Epidermal melanocyte (primary cell): ENCODE measurements at regions not wholly inside any gene's neighbourhood (a gene's known extent, or its start where the extent isn't known, plus 50 kb on each side); places are given as distances from the start of the nearest gene placed in this dataset.
"Not testable (repeated sequence)": the region's sequence is repeated elsewhere in the genome, so short reads cannot be mapped to it uniquely, and the experiment has no call there.

Experiments used
- DNase-seq: peaks from one replicate; pipeline ENCODE4 v3.0.0; 2011; ENCODE audit warnings: low spot score; ENCODE audit not compliant: insufficient read length

DNA sequence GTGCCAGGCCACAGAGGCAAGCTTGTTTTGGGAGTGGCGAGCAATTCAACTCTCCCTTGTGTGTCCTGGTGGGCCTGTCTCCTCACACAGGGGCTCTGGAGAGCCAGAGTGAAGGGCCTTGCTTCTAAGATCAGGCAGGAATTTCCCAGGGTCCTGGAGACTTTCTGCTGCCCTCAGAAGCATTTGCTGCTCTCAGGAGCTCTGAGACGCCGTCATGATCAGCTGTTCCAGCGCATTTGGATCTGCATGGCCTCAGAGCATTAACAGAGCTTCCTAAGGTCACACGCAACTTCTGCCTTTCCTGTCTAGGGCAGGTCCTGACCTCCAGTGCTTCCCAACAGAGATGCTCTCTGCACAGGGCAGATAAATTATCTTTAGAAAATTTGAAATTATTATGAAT is 52.2 kb upstream of the C10orf90 start:
- no peak for DNase-seq

DNA sequence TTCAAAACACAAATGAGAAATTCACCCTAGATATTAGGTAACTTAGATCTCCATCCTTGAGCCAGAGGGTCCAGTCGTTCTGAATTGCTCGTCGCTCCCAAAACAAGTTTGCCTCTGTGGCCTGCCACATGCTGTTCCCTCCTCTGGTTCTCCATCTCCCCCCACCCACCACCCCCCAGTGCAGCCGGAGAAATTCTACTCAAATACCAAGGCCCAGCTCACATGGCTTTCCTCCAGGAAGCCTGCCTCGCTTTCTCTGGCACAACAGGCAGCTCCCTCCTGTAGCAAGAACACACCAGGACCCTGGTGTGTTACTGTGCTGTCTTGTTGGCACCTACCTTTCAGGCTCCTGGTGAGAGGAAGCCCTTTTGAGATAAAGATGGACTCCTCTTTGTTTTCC is 52.7 kb upstream of the C10orf90 start:
- DNase-seq = no peak

DNA sequence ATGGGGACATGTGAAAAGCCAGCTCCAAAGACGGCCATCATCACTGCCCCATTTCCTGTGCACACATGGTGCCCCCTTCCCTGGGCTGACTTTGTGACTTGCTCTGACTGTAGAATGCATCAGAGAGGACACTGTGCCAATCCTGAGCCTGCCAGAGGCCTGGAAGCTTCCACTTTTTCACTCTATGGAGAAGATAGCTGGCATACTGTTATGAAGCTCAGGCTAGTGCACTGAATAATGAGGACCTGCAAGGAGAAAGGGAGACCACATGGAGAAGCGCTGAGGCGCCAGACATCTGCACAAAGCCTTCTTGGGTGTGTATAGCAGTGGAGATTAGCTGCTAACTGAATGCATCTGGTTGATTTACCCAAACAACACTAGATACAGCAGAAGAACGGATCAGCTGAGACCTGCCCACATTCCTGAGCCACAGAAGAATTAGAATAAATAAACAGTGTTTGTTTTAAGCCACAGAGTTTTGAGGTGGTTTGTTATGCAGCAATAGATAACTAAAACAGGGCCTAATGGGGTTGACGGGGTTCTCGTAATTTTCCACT is 58.9 kb upstream of the C10orf90 start:
- DNase-seq = no peak

DNA sequence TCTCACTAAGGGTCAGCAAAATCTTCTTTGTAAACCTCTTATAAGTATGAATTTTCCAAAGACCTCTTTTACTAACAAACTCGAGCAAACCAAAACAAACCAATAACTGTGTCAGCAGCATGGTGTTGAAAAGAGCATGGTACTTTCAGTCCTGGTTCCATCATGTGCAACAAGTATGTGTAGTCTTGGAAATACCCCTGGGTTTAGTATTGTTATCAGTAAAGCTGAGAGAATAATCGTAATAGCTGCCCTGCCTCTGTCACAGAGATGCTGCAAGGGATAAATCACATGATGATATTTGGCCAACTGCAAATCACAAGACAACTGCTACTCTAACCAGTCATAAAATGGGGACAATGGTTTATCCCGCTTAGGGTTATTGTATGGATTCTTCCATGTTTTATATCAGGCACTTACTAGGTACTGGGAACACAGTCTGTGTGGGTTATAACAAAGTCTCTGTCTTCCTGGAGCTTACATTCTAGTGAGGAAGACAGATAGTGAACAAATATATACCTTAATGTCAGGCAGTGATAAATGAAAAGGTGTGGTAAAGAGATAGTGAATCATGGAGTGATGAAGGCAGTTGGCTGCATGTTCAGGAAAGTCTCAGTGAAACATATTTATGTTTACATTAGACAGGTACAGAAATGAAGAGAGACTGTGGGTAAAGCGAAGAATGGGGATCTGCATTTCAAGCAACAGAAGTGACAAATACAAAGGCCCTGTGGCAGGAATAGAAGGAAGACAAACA is 60.5 kb upstream of the C10orf90 start:
- no peak for DNase-seq

DNA sequence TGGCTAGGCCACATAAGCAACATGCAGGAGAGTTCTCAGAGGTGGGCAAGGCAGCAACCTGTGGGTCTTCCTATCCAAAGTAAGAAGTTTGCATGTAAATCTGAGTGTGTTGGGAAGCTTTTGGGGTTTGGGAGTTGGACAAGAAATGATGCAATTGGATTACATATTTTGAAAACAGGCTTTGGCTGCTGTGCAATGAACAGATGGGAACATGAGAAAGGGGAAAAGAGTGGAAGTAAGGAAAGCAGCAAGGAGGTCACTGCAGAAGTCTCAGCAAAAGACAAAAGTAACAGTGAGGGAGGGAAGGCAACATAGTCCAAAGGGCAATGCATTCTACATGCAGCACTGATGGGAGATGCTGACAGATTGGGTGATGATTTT is 61.1 kb upstream of the C10orf90 start:
- DNase-seq = no peak

DNA sequence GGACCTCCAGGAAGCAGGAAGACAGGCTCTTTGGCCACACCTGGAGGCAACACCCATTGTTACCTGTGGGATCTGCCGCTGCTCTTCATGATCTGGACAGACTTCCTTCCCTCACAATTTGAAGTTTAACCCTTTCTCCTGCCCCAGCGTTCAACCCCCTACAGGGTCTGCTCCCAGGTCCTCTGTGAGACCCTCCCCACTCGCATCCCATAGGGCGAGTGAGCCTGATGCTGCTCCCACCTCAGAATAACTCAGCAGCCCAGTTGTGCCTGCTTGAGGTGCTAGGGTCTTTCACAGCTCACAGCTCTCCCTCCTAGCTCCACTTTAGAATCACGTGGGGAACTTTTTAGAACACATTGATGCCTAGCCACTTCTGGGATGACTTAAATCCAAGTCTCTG is 61.8 kb upstream of the C10orf90 start:
- no peak for DNase-seq

DNA sequence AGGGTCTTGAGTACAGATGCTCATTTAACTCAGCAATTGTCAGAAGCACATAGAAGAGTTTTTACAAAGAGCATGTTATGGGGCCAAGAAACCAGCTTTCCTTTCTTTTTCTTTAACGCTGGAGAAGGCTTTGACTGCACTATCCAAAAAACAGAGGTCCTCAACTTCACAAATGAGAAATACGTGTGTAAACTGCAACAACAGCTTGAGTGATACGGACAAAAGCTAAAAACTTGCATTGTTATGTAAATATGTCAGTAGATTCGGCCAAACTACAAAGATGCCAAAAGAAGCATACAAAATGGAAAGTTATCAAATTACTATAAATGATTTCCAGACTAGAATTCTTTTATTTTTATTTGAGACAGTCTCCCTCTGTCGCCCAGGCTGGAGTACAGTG is 62.4 kb upstream of the C10orf90 start:
- DNase-seq = no peak

DNA sequence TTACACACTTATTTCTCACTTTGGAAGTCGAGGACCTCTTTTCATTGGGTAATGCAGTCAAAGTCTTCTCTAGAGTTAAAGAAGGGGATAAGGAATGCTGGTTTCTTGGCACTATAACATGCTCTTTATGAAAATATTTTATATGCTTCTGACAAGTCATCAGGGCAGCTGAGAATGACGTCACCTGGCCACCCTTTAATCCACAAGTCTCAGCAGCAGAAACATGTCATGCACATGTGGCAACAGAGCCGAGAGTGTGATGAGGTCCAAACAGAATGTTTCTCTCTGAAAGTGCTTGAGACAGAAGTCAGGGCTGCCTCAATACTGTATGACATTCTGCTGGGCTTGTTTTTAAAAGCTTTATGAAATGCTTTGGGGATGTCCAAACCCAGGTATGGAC is 63.5 kb upstream of the C10orf90 start:
- DNase-seq = no peak

DNA sequence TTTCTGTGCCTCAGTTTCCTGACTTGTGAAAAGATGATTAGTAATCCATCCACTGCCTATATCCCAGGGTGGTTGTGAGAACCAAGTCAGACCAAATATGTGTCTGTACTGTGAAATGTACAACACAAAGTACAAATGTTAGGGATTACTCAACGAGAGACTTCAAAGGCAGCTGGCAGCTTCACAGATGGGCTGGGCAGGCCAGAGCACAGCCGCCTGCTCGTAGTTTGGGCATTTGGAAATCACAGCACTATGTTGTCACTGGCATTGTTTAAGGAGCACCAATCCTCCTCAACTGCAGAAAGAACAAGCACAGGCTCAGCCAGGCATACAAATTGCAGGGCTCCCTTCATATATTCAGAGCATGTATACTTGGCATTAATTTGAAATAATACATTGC is 64.5 kb upstream of the C10orf90 start:
- DNase-seq = no peak

DNA sequence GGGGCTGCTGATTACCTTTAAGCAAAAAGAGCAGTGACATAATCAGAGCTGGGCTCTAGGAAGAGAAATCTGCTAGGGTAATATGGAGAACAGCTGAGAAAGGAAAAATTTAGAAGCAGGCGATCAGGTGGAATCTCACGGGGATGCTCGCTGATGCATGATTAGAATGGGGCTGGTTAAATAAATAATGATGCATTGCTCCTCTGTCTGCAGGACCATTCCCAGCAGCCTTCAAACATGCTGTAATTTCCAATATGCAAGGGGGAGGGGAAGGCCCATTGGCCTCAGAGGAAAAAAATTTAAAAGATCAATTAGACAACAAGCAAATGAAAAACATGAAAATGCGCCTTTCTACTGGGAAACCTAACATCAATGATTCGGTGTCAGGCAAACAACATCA is 65.6 kb upstream of the C10orf90 start:
- DNase-seq = no peak

DNA sequence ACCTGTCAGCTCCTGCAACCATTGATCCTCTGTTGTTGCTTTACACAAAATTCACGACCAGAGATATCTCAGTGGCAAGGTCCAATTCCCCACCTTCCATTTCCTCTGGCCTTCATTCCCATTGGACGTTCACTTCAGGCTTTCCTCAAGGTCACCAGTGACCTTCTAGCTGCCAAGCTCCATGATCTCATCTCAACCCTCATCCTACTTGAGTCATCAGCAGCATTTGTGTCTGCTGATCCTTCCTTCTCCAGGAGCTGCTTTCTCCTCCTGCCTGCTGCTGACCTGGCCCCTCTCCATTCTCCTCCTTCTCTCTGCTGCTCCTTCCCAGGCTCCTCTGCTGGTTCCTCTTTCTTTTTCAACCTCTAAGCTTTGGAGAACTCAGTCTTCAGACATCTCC is 66.2 kb upstream of the C10orf90 start:
- DNase-seq = no peak

DNA sequence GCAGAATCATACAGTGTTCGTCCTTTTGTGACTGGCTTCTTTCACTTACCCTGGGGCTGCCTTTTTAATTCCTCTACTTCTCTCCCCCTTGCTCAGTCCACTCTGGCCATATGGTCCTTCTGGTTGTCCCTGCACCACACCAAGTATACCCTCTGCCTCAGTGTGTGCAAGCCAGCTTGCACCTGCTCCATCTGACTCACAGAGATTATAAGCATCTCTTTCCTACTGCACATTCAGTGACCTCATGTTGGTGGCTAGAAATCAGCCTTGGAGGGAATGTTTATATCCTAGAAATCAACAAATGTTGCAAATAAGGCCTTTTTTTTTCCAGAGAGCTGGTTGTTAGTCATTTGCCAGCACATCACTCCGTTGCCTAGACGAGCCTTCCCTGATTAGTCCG is 67.5 kb upstream of the C10orf90 start:
- DNase-seq = no peak

DNA sequence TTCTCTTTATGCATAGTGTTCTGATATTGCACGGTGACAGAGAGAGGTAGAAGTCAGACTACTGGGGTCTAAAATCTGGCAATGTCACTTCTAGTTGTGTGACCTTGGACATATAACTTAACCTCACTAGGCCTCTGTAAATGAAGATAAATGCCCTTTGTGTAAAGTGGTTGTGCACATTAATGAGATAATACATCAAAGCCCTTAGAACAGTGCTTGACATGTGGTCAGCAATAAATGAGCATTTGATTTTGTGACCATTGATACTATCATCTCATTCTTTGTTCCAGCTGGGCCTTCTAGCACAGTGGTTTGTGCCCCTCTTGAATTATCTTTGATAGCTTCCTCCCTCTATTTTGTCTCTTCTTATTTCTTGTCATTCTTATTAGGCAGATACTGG is 74.1 kb upstream of the C10orf90 start:
- DNase-seq = no peak

DNA sequence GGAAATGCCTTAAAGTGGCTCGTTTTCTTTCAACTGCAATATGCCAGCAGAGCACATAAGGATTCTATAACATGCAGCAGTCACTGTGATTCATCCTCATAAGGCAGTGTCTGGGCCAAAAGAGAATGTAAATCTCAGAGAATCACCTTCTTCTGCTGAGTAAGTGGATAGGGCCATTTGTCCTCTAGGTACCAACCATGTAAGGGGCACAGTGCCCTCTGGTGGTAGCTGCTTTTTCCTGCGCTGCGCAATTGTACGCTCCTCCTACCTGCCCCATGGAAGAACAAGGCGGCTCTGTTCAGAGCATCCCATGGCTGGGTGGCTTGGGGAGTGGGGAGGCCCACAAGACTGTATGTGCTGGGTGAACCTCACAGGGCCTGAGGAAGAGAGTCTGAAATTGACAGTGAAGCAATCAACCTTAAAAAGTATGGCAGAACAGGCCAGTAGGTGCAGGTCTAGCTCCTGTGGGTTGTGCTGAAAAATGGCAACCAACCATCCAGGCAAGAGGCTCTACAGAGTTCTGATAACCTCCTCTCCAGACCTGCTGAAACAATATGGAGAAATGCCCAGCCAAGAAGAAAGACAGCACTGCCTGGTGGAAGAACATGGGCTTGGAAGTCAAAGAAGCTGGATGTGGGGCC is 78.6 kb upstream of the C10orf90 start:
- peak; percentile 56 for DNase-seq

DNA sequence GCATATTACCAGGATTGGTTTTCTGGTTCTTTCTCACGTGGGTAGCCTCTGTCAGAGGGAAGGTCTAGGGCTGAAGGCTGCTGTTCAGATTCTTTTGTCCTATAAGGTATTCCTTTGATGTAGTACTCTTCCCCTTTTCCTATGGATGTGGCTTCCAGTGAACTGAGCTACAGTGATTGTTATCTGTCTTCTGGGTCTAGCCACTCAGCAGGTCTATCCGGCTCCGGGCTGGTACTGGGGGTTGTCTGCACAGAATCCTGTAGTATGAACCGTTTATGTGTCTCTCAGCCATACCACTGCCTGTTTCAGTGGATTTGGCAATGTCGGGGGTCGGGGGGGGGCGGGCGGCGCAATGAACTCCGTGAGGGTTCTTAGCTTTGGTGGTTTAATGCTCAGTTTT is 84.5 kb upstream of the C10orf90 start:
- DNase-seq = no peak

DNA sequence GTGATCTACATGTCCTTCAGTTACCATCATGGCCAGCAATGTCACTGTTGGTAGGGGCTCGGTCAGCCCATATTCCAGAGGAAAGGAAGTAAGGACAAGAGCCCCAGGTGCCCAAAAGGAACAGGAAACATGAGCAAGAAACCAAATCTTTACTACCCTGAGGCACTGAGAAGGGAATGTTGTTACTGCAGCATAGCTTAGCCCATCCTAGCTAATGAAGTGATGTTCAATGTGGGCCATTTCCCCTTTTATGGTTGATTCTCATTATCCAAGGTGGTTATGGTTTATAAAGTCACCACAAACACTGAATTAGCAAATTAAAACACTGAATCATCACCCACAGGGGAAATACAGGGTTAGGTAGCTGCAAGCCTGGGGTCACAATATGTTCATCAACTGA is 88.4 kb upstream of the C10orf90 start:
- no peak for DNase-seq

DNA sequence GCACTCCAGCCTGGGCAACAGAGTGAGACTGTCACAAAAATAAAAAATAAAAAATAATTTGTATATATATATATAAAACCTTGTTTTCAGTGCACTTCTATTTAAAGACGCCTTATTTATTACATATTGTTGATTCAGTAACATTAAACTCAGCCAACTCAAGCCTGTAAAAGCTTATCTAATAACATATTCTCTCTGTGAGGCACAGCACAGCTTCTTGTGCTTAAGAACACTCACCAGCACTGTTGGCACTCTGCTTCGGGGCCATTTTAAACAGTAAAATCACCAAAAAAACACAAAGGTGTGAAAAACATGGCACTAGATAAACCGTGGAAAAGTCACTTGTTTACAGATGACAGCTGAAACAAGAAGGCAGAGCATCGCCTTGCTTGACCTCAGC is 89.0 kb upstream of the C10orf90 start:
- DNase-seq = no peak

DNA sequence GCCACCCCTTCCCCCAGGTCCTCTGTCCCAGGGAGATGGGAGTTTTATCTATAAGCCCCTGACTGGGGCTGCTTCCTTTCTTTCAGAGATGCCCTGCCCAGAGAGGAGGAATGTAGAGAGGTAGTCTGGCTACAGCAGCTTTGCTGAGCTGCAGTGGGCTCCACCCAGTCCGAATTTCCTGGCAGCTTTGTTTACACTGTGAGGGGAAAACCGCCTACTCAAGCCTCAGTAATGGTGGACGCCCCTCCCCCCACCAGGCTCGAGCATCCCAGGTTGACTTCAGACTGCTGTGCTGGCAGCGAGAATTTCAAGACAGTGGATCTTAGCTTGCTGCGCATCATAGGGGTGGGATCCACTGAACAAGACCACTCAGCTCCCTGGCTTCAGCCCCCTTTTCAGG is 96.2 kb upstream of the C10orf90 start:
- DNase-seq = not testable (repeated sequence)

DNA sequence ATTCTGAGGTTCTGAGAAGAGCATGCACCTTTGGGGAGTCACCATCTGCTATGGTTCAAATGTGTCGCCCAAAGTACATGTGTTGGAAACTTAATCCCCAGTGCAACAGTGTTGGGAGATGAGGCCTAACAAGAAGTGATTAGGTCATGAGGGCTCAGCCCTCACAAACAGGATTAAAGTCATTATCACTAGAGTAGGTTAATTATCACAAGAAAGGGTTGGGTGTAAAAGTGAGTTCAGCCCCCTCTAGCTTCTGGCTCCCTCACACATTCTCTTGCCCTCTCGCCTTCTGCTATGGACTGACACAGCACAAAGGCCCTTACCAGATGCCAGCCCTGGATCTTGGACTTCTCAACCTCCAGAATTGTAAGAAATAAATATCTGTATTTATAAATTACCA is 100.3 kb upstream of the C10orf90 start:
- no peak for DNase-seq

DNA sequence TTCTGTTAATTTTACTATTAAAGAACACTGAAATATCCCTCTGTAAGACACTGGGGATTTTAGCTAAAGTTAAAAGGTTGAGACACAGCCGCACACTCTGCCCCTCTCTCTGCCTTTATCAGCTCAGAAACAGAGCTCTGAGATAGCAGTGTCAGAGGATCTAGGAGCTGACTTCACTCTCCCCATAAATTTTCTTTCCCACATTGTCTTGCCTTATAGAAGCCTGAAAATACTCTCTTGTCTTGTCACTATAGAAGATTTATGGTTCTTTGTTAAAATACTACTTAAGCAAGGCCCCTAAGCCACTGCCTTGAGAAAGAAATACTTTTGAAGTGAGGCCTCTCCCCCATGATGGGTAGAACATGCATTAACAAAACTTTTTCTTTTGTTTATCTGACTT is 105.7 kb upstream of the C10orf90 start:
- no peak for DNase-seq

DNA sequence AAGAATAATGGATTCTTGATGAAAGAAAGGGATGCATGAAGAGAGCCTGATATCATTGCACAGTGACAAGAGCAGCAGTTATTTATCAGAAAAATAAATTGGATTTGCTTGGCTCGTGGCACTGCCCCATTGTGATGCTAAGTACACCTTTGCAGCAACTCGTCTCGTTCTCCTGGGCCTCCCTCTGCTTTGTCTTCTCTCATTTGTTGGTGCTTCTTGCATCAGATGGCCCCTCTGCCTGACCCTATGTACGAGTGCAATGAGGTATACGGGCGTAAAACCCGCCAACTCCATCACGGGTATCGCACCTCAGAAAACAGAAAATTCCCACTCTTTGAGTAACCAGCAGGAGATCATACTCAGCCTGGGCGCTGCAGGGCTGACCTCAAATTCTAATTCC is 107.2 kb upstream of the C10orf90 start:
- no peak for DNase-seq

DNA sequence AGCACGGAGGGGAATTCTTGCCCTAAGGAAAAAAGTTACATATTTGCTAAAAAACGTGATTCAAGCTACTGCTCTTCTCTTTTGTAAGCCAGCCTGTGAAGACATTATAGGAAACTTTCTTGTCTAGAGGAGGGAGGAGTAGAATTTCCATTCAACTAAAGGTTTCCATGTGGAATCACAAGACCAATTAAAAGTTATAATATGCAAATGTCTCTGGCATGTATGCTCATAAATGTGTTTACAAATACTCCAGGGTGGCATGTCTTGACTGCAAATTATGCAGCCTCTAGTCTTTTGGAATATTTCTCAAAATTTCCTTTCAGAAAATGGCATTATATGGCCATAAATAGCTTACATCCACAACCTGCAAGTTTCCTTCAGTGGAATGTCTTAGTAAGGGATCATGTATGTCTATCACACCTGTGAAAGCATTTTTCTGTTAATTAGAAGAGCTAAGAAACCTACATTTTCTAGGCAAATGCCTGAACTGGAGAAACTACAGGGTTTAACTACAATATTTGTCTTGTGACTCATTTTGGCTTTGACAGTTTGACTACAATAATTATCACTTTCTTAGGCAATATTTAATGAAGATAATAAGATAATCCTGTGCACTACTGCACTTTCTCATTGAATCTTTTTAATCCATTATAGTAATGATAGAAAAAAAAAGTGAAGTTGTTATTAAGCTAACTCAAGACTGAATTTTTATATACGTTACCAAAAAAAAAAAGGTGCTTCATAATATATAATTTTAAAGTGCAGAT is 111.1 kb upstream of the C10orf90 start:
- no peak for DNase-seq
